ENCODE measurements at regions not wholly inside any gene's neighbourhood (a gene's known extent, or its start where the extent isn't known, plus 50 kb on each side); places are given as distances from the start of the nearest gene placed in this dataset.

DNA sequence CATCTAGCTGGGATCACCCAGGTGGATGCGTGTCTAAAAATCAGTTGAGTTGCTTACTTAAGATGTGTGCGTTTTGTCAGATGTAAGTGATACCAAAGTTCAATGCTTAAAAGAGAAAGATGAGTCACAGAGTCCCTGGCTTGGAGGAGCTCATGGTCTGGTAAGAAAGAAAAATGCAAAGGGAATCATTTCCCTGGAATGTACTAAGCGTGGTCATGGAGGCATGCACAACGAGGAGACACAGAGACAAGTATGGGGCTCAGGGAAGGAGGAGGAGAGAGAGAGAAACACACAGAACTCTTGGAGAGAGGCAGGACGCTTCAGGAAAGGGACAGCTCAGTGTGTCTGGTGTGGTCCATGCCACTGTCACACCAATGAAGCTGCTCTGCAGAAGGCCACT is 186.9 kb upstream of the GMDS start:
- Histone ChIP-seq H3K27ac (peak overlapping the region; percentile 50), H3K4me3 (ENCODE audit: low read depth, low read length) (no peak overlapping the region), H3K27me3 (replicated peaks) (no peaks in the 10 kb centered on the region), H3K36me3 (replicated peaks) (no peaks in the 10 kb centered on the region)
- peak; percentile 91 for DNase-seq
- in situ Hi-C loops (cut with HindIII; ENCODE audit: low pct_ligation_motif_present, low sequenced_read_pairs) = no loop called here
- TF ChIP-seq, protein P1, sequence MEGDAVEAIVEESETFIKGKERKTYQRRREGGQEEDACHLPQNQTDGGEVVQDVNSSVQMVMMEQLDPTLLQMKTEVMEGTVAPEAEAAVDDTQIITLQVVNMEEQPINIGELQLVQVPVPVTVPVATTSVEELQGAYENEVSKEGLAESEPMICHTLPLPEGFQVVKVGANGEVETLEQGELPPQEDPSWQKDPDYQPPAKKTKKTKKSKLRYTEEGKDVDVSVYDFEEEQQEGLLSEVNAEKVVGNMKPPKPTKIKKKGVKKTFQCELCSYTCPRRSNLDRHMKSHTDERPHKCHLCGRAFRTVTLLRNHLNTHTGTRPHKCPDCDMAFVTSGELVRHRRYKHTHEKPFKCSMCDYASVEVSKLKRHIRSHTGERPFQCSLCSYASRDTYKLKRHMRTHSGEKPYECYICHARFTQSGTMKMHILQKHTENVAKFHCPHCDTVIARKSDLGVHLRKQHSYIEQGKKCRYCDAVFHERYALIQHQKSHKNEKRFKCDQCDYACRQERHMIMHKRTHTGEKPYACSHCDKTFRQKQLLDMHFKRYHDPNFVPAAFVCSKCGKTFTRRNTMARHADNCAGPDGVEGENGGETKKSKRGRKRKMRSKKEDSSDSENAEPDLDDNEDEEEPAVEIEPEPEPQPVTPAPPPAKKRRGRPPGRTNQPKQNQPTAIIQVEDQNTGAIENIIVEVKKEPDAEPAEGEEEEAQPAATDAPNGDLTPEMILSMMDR (IDR thresholded peaks at IDR 0.05; ENCODE audit: low read depth, low read length, missing control alignments) = no peak

DNA sequence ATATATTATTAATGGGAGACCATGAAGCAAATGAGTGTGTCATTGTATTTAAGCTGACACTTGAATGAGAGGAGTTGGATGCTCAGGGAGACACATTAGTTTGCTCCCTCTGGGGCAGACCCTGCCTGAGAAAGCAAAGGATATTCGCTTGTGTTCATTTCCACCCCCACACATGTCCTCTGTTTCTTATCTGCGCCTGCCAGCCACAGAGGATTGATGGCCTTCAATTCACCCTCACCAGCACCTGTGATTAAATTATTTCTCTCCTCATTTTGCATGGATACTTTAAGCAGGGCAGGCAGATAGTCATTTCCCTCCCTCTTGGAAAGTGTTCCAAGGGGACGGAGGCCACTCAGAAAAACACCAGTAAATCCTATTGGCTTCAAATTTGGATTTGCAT is 185.2 kb upstream of the GMDS start:
- in situ Hi-C loops (cut with HindIII; ENCODE audit: low pct_ligation_motif_present, low sequenced_read_pairs) = no loop called here

DNA sequence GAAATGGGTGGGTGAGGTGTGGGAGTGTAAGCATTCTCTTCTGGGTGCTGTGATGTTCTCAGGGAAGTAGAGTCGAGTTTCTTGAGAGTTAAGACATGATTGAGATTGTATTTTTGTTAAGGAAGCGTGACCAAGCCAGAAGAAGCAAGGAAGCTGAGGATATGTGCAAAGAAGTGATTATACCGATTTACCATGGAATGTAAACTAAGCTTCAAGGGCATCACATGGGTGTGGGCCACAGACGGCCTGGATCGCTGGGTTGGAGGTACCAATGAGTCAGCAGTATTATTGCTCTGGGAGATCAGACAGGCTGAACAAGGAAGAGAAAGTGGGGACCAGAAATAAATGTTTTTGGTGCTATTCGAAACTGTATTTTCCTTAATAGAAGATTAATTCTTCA is 184.1 kb upstream of the GMDS start:
- DNase-seq = no peak
- Histone ChIP-seq H3K27ac (no peak overlapping the region), H3K4me3 (ENCODE audit: low read depth, low read length) (no peak overlapping the region), H3K36me3 (replicated peaks) (no peaks in the 10 kb centered on the region), H3K27me3 (replicated peaks) (no peaks in the 10 kb centered on the region)
- TF ChIP-seq, protein P1 (IDR thresholded peaks at IDR 0.05; ENCODE audit: low read depth, low read length, missing control alignments) = no peak
- in situ Hi-C loops (cut with HindIII; ENCODE audit: low pct_ligation_motif_present, low sequenced_read_pairs) = no loop called here

More for the DNA sequence above, 185.2 kb upstream of the GMDS start:
- Histone ChIP-seq H3K27me3 (replicated peaks) (no peaks in the 10 kb centered on the region), H3K36me3 (replicated peaks) (no peaks in the 10 kb centered on the region), H3K27ac (no peak overlapping the region), H3K4me3 (ENCODE audit: low read depth, low read length) (no peak overlapping the region)
- TF ChIP-seq, protein P1 (IDR thresholded peaks at IDR 0.05; ENCODE audit: low read depth, low read length, missing control alignments) = no peak
- DNase-seq = no peak

DNA sequence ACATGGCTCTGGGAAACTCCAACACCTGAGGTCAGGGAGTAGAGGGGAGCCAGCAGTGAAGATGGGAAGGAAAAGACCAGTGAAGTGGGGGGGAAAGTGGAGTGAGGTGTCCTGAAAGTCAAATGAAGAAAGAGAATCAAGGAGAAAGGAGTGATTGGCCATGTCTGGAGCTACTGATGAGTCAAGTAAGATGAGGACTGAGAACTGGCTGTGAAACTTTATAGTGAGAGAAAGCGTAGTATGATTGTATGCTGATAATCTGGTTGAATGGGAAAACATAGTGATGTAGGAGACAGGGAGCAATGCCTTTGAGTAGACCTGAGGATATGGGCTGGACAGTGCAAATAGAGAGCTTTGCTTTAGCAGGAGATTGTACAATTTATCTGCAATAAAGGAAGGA is 183.6 kb upstream of the GMDS start:
- Histone ChIP-seq H3K27ac (no peak overlapping the region), H3K4me3 (ENCODE audit: low read depth, low read length) (no peak overlapping the region), H3K36me3 (replicated peaks) (no peaks in the 10 kb centered on the region), H3K27me3 (replicated peaks) (no peaks in the 10 kb centered on the region)
- in situ Hi-C loops (cut with HindIII; ENCODE audit: low pct_ligation_motif_present, low sequenced_read_pairs) = no loop called here
- TF ChIP-seq, protein P1 (IDR thresholded peaks at IDR 0.05; ENCODE audit: low read depth, low read length, missing control alignments) = no peak
- no peak for DNase-seq

DNA sequence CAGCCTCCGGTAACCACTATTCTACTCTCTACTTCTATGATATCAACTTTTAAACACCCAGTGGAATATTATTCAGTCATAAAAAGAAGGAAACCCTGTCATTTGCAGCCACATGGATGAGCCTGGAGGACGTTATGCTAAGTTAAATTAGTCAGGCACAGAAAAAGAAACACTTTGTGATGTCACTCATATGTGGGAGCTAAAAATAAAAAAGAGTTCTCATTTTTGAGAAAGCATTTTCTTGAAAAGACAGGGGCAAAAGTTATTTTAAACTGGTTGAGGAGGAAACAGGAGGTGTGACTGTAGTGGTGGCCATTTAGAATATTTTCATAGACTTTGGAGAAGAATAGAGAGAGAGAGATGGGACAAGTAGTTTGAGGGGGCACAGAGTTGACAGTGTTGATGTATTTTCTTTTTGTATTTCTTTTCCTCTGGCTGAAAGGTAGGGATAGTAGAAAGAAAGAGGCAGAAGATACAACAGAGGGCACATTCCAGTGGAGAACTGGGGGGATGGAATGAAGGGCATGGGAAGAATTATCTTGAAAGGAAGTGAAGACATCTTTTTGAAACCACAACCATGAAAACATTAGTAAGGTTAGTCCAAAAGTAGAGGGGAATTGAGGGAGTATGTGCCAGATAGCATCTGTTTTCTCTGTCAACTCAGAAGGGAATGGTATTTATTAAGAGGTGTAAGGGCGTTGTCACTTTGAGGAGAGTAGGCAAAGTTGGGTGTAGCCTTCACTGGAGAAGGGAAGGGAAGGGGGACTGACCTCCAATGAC is 181.3 kb upstream of the GMDS start:
- H3K27me3 ChIP-seq (replicated peaks) = no peaks in the 10 kb centered on the region
- in situ Hi-C loops (cut with HindIII; ENCODE audit: low pct_ligation_motif_present, low sequenced_read_pairs) = no loop called here

More for the DNA sequence above, 181.3 kb upstream of the GMDS start:
- TF ChIP-seq, protein P1 (IDR thresholded peaks at IDR 0.05; ENCODE audit: low read depth, low read length, missing control alignments) = no peak
- H3K27ac ChIP-seq = peak overlapping the region; percentile 67
- peak; percentile 68 for DNase-seq
- no peak overlapping the region for H3K4me3 ChIP-seq (ENCODE audit: low read depth, low read length)
- H3K36me3 ChIP-seq (replicated peaks) = no peaks in the 10 kb centered on the region
